ENCODE measurements at regions not wholly inside any gene's neighbourhood (a gene's known extent, or its start where the extent isn't known, plus 50 kb on each side); places are given as distances from the start of the nearest gene placed in this dataset.

- no peak for DNase-seq
- no peaks in the 10 kb centered on the region for H3K4me1 ChIP-seq
- intact Hi-C loops (cut with DNase I; ENCODE audit: low total_unique reads): no loop called here
- no peaks in the 10 kb centered on the region for H3K9me3 ChIP-seq
- H3K4me3 ChIP-seq: no peak overlapping the region
- no peaks in the 10 kb centered on the region for H3K27me3 ChIP-seq
- TF ChIP-seq POLR2AphosphoS5 (IDR thresholded peaks at IDR 0.05): no peak
- TF ChIP-seq EP300 (IDR thresholded peaks at IDR 0.05; ENCODE audit: low read depth): no peak
- no peak for TF ChIP-seq POLR2A (IDR thresholded peaks at IDR 0.05)
- no peak for TF ChIP-seq CTCF (IDR thresholded peaks at IDR 0.05)
- no peak overlapping the region for H3K27ac ChIP-seq
- H3K36me3 ChIP-seq: no peaks in the 10 kb centered on the region
- 100% methylated on average over 1 of the region's 4 CpGs; no CpG with 5 or more reads in 1 of the 2 donors for whole genome bisulfite sequencing, 2 donors (ENCODE audit: low coverage in 1 of 2)
- in situ Hi-C loops (cut with MboI; ENCODE audit: low pct_ligation_motif_present in 1 of 4, low pct_unique_long_range_greater_than_20kb in 1 of 4, low sequenced_read_pairs in 3 of 4): no loop called here
Measured at GRCh38 chrY:21081640-21082611, 326.0 kb downstream of the RPS4Y2 start.

- Histone ChIP-seq H3K27ac (no peak overlapping the region), H3K4me1 (no peaks in the 10 kb centered on the region), H3K27me3 (no peaks in the 10 kb centered on the region), H3K36me3 (no peaks in the 10 kb centered on the region), H3K4me3 (no peak overlapping the region), H3K9me3 (no peaks in the 10 kb centered on the region)
- DNase-seq: no peak
- no peak for TF ChIP-seq POLR2AphosphoS5 (IDR thresholded peaks at IDR 0.05)
- no peak for TF ChIP-seq POLR2A (IDR thresholded peaks at IDR 0.05)
- no peak for TF ChIP-seq EP300 (IDR thresholded peaks at IDR 0.05; ENCODE audit: low read depth)
- TF ChIP-seq CTCF (IDR thresholded peaks at IDR 0.05): no peak
- in situ Hi-C loops (cut with MboI; ENCODE audit: low pct_ligation_motif_present in 1 of 4, low pct_unique_long_range_greater_than_20kb in 1 of 4, low sequenced_read_pairs in 3 of 4) (no loop called here), intact Hi-C loops (cut with DNase I; ENCODE audit: low total_unique reads) (no loop called here)
Measured at GRCh38 chrY:21082639-21083038, 326.7 kb downstream of the RPS4Y2 start.

- H3K4me3 ChIP-seq: no peak overlapping the region
- H3K27ac ChIP-seq: no peak overlapping the region
- intact Hi-C loops (cut with DNase I; ENCODE audit: low total_unique reads): no loop called here
- no peaks in the 10 kb centered on the region for H3K36me3 ChIP-seq
- H3K27me3 ChIP-seq: no peaks in the 10 kb centered on the region
- DNase-seq: no peak
- in situ Hi-C loops (cut with MboI; ENCODE audit: low pct_ligation_motif_present in 1 of 4, low pct_unique_long_range_greater_than_20kb in 1 of 4, low sequenced_read_pairs in 3 of 4): no loop called here
- no peaks in the 10 kb centered on the region for H3K4me1 ChIP-seq
- TF ChIP-seq CTCF (IDR thresholded peaks at IDR 0.05) (no peak), POLR2A (IDR thresholded peaks at IDR 0.05) (no peak), POLR2AphosphoS5 (IDR thresholded peaks at IDR 0.05) (no peak), EP300 (IDR thresholded peaks at IDR 0.05; ENCODE audit: low read depth) (no peak)
- H3K9me3 ChIP-seq: no peaks in the 10 kb centered on the region
Measured at GRCh38 chrY:21091909-21092308, 336.0 kb downstream of the RPS4Y2 start.

GRCh38 chrY:21102507-21102906, 346.6 kb downstream of the RPS4Y2 start:
- intact Hi-C loops (cut with DNase I; ENCODE audit: low total_unique reads): no loop called here
- no peaks in the 10 kb centered on the region for H3K36me3 ChIP-seq
- H3K4me3 ChIP-seq: no peak overlapping the region
- no peak overlapping the region for H3K27ac ChIP-seq
- WGBS, 2 donors (ENCODE audit: low coverage in 1 of 2): 100% methylated on average over 1 of the region's 2 CpGs; no CpG with 5 or more reads in 1 of the 2 donors
- no peak for DNase-seq
- H3K27me3 ChIP-seq: no peaks in the 10 kb centered on the region
- in situ Hi-C loops (cut with MboI; ENCODE audit: low pct_ligation_motif_present in 1 of 4, low pct_unique_long_range_greater_than_20kb in 1 of 4, low sequenced_read_pairs in 3 of 4): no loop called here
- no peak for TF ChIP-seq POLR2A (IDR thresholded peaks at IDR 0.05)
- TF ChIP-seq CTCF (IDR thresholded peaks at IDR 0.05): no peak
- no peak for TF ChIP-seq POLR2AphosphoS5 (IDR thresholded peaks at IDR 0.05)
- TF ChIP-seq EP300 (IDR thresholded peaks at IDR 0.05; ENCODE audit: low read depth): no peak
- H3K4me1 ChIP-seq: no peaks in the 10 kb centered on the region
- H3K9me3 ChIP-seq: no peaks in the 10 kb centered on the region
